NCI-H510A (cell line): ENCODE measurements at regions not wholly inside any gene's neighbourhood (a gene's known extent, or its start where the extent isn't known, plus 50 kb on each side); places are given as distances from the start of the nearest gene placed in this dataset.

Experiments
- DNase-seq: peaks from one replicate; lab custom pipeline; 2025; lab: John Stamatoyannopoulos, UW

DNA sequence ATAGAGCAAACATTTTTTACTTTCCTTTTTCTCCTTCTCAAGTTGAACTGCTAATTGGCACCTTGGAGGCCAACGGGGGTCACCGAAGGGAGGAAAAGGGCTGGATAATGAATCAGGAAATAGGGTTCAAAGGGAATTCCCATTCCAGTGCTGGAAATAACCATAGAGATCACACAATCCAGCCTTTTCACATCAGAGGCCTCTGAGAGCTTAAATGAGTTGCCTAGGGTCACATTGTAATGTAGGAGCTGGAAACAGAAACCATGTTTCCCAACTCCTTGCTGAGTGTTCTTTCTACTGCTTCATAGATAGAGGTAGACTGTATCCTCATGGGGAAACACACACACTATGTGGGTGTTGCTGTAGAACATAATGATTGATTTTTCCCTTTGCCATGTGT is 60.6 kb upstream of the DDHD1 start:
- DNase-seq: no peak

GRCh38 chr14:53209370-53209769 is 56.2 kb upstream of the DDHD1 start:
- no peak for DNase-seq
